Heart left ventricle (tissue), 16 donors: ENCODE measurements at regions not wholly inside any gene's neighbourhood (a gene's known extent, or its start where the extent isn't known, plus 50 kb on each side); places are given as distances from the start of the nearest gene placed in this dataset.

Source experiments
- ATAC-seq, 4 donors: fragments of 200-7000 bp; cut with Tn5 transposase; one replicate each; pipeline ENCODE4 v1.9.1; 2020 to 2022; ENCODE audit warnings: moderate library complexity in 4 of 4, mild to moderate bottlenecking in 3 of 4, moderate number of reproducible peaks in 1 of 4
- DNase-seq, 5 donors: peaks; one replicate each; pipeline ENCODE4 v3.0.0-alpha.2; 2020
- H3K27ac ChIP-seq, 12 donors: fragments of 200-600 bp; sonication (generic) in 4 of 12; one replicate each; pipeline versions ENCODE4 v1.5.0 to v1.8.0; 2016 to 2022; ENCODE audit warnings: mild to moderate bottlenecking in 2 of 12
- H3K27me3 ChIP-seq, 9 donors: fragments of 200-600 bp; sonication (generic) in 2 of 9; one replicate each; pipeline versions ENCODE4 v1.5.1 to v1.8.0; 2016 to 2022; ENCODE audit warnings: mild to moderate bottlenecking in 3 of 9
- H3K36me3 ChIP-seq, 9 donors: fragments of 200-600 bp; sonication (generic) in 2 of 9; one replicate each; pipeline versions ENCODE4 v1.5.0 to v1.8.0; 2018 to 2022; ENCODE audit warnings: mild to moderate bottlenecking in 2 of 9
- H3K4me1 ChIP-seq, 12 donors: fragments of 200-600 bp; sonication (generic) in 4 of 12; one replicate each; pipeline versions ENCODE4 v1.5.0 to v1.8.0; 2016 to 2022; ENCODE audit warnings: mild to moderate bottlenecking in 3 of 12
- H3K4me3 ChIP-seq, 12 donors: fragments of 200-600 bp; sonication (generic) in 4 of 12; one replicate each; pipeline versions ENCODE4 v1.5.0 to v1.8.0; 2017 to 2022; ENCODE audit warnings: mild to moderate bottlenecking in 9 of 12, moderate library complexity in 4 of 12
- H3K9me3 ChIP-seq, 12 donors: fragments of 200-600 bp; sonication (generic) in 4 of 12; one replicate each; pipeline versions ENCODE4 v1.5.0 to v1.8.0; 2016 to 2022; ENCODE audit warnings: mild to moderate bottlenecking in 1 of 12
- POLR2A ChIP-seq, 2 donors: fragments of 450-650 bp; IDR thresholded peaks; one replicate each; pipeline ENCODE4 v1.6.1; 2017; ENCODE audit warnings: antibody characterized with exemption in 2 of 2, mild to moderate bottlenecking in 2 of 2, moderate library complexity in 2 of 2
- WGBS, 4 donors: extraction: QIAGEN DNeasy Blood & Tissue Kit in 2 of 4; methylation state at CpG; one replicate each; pipeline versions ENCODE4 v1.1.5 to v1.1.7; 2013 to 2018; 5-methylcytosine and 5-hydroxymethylcytosine counted together
- intact Hi-C, 10 donors: fragments of 100-400 bp; cut with DNase I; formaldehyde crosslinking; loops; one replicate each; pipeline versions ENCODE4 v1.11.1 to v1.14.2; 2022
- TF ChIP-seq, protein P1 (sequence below), 12 donors: fragments of 200-600 bp; sonication (generic) in 4 of 12; IDR thresholded peaks; one replicate each; pipeline versions ENCODE4 v1.5.0 to v1.8.0; 2018 to 2022; ENCODE audit warnings: antibody characterized with exemption in 12 of 12, mild to moderate bottlenecking in 5 of 12
- donor health status: ischemic (EF 13 %, LVEDD 7.1; RV severe dilation, severe dysfunction).
- donor health status: healthy with polysubstance abuse.
- donor health status: DM: no; HTN: yes; CAD: no.
- donor health status: DM: no; HTN: no; CAD: no.
- donor health status: ischemic (EF 25% LVEDD 6.9; RV normal size, moderate dysfunction).
- donor health status: ischemic (EF 25% LVEDD 5.7; RV mildly dilated, moderate dysfunction).
- donor health status: healthy.
- donor health status: DM: yes; HTN: yes; CAD: no.
- donor health status: ischemic (EF 35%, LVEDD 5.7; RV mildly dilated, moderate dysfunction).
- donor health status: nonischemic (EF 11% LVEDD 7.7; RV severe dilation, severe dysfunction).
- donor health status: DM: yes; HTN: yes; CAD: no.
- donor health status: PGD.
- donor health status: ischemic (EF 29% LVEDD 5.4; RV normal size, mild dysfunction).
- donor health status: nonischemic (EF 23%, LVEDD 6.1; RV moderate dilation, normal function).

DNA sequence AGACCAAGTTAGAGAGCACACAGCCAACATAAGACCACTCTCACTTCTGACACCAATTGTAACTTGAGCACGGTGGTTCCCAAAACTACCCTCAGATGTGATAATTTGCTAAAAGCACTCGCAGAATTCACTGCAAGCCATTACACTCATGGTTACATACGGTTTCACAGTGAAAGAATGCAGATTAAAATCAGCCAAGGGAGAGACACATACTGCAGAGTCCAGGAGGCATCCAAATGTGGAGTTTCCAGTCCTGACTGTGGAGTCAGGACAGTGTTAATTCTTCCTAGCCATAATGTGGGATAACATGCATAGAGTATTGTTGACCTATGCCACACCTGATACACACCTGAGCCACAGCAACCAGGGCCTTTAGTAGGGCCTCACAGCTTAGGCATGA lies 956.4 kb downstream of the NTRK3 start:
- TF ChIP-seq, protein P1, sequence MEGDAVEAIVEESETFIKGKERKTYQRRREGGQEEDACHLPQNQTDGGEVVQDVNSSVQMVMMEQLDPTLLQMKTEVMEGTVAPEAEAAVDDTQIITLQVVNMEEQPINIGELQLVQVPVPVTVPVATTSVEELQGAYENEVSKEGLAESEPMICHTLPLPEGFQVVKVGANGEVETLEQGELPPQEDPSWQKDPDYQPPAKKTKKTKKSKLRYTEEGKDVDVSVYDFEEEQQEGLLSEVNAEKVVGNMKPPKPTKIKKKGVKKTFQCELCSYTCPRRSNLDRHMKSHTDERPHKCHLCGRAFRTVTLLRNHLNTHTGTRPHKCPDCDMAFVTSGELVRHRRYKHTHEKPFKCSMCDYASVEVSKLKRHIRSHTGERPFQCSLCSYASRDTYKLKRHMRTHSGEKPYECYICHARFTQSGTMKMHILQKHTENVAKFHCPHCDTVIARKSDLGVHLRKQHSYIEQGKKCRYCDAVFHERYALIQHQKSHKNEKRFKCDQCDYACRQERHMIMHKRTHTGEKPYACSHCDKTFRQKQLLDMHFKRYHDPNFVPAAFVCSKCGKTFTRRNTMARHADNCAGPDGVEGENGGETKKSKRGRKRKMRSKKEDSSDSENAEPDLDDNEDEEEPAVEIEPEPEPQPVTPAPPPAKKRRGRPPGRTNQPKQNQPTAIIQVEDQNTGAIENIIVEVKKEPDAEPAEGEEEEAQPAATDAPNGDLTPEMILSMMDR (IDR thresholded peaks at IDR 0.05), result no peak
- no peak for TF ChIP-seq POLR2A (IDR thresholded peaks at IDR 0.05)
- Histone ChIP-seq H3K4me1 (no peaks in the 10 kb centered on the region), H3K9me3 (no peaks in the 10 kb centered on the region), H3K4me3 (no peak overlapping the region), H3K36me3 (no peaks in the 10 kb centered on the region), H3K27ac (no peak overlapping the region), H3K27me3 (no peaks in the 10 kb centered on the region)
- intact Hi-C loops, result no loop called here
- 62 to 78% (median 69%) methylated on average over 3 of the region's 3 CpGs for WGBS, 4 donors
- DNase-seq (no peak), ATAC-seq (no peak)

DNA sequence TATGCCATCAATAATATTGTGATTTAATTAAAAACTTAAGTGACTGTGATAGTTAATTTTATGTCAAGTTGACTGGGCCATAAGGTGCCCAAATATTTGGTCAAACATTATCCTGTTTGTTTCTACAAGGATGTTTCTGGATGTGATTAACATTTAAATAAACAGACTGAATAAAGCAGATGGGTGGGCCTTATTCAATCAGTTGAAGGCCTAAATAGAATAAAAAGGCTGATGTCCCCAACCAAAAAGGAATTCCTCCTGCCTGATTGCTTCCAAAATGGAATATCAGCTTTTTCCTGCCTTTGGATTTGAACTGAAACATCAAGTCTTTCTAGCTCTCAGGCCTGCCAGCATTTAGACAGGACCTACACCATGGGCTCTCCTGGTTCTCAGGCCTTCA lies 961.7 kb downstream of the NTRK3 start:
- H3K4me3 ChIP-seq, result no peak overlapping the region
- no peak overlapping the region for H3K27ac ChIP-seq
- intact Hi-C loops, result no loop called here
- no peaks in the 10 kb centered on the region for H3K4me1 ChIP-seq
- TF ChIP-seq, protein P1 (IDR thresholded peaks at IDR 0.05), result no peak
- TF ChIP-seq POLR2A (IDR thresholded peaks at IDR 0.05), result no peak
- DNase-seq, result no peak
- no peaks in the 10 kb centered on the region for H3K36me3 ChIP-seq
- ATAC-seq, result no peak
- H3K9me3 ChIP-seq, result peaks cover 0 to 10% (median 0%) of the 10 kb centered on the region in 12 donors
- no peaks in the 10 kb centered on the region for H3K27me3 ChIP-seq

GRCh38 chr15:87293031-87293430 lies 963.5 kb downstream of the NTRK3 start:
- DNase-seq, result no peak
- no peaks in the 10 kb centered on the region for H3K27me3 ChIP-seq
- H3K4me3 ChIP-seq, result no peak overlapping the region
- H3K27ac ChIP-seq, result no peak overlapping the region
- no peak for TF ChIP-seq POLR2A (IDR thresholded peaks at IDR 0.05)
- TF ChIP-seq, protein P1 (IDR thresholded peaks at IDR 0.05), result no peak
- no peaks in the 10 kb centered on the region for H3K4me1 ChIP-seq
- ATAC-seq, result no peak
- H3K9me3 ChIP-seq, result peaks cover 0 to 10% (median 0%) of the 10 kb centered on the region in 12 donors
- H3K36me3 ChIP-seq, result no peaks in the 10 kb centered on the region
- intact Hi-C loops, result no loop called here
- 74 to 86% (median 83%) methylated on average over 2 of the region's 2 CpGs for WGBS, 4 donors

DNA sequence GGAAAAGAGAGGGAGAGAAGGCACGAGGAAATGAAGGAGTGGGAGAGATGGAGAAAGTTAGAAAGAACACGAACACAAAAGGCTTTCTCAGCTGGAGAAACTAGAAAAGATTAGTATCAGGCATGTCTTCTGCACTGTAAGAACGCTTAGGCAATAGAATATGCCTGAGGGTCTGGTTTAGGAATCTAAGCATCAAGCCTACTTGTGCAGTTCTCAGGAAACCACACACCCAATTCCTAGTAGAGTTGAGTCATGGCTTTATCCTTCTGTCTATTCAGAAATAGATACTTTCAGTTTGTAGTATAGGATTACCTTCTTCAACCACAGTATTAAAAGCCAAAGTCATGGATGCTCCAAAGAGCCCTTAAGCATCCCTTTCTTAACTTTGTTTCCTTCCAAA lies 969.4 kb downstream of the NTRK3 start:
- WGBS, 4 donors, result 43 to 50% (median 45%) methylated on average over 3 of the region's 3 CpGs
- DNase-seq (no peak), ATAC-seq (no peak)
- peaks cover 0 to 11% (median 0%) of the 10 kb centered on the region in 12 donors for H3K9me3 ChIP-seq
- no peaks in the 10 kb centered on the region for H3K4me1 ChIP-seq
- no peaks in the 10 kb centered on the region for H3K36me3 ChIP-seq
- H3K4me3 ChIP-seq, result no peak overlapping the region
- intact Hi-C loops, result no loop called here
- H3K27me3 ChIP-seq, result no peaks in the 10 kb centered on the region
- H3K27ac ChIP-seq, result no peak overlapping the region
- no peak for TF ChIP-seq POLR2A (IDR thresholded peaks at IDR 0.05)
- TF ChIP-seq, protein P1 (IDR thresholded peaks at IDR 0.05), result no peak
